DND-41 (cell line): ENCODE measurements at regions not wholly inside any gene's neighbourhood (a gene's known extent, or its start where the extent isn't known, plus 50 kb on each side); places are given as distances from the start of the nearest gene placed in this dataset.

Experiments
- ATAC-seq: fragments of 200-7000 bp; cut with Tn5 transposase; 3 replicates; pipeline ENCODE4 v1.9.1; 2021; ENCODE audit warnings: low read depth; ENCODE audit not compliant: insufficient read depth
- DNase-seq: peaks from one replicate; pipeline ENCODE4 v3.0.0-alpha.2; 2020
- H2AFZ ChIP-seq: 2 replicates; pipeline ENCODE4 v1.6.0; 2012; ENCODE audit warnings: low read depth, low read length
- H3K27ac ChIP-seq: 2 replicates; pipeline ENCODE4 v1.5.1; 2012; ENCODE audit warnings: low read length, inconsistent platforms
- H3K27me3 ChIP-seq: fragments of 200-600 bp; sonication (generic); 2 replicates; pipeline ENCODE4 v1.6.0; 2012; ENCODE audit warnings: low read length, mild to moderate bottlenecking, inconsistent platforms; ENCODE audit not compliant: insufficient read depth, poor library complexity
- H3K36me3 ChIP-seq: 2 replicates; pipeline ENCODE4 v1.5.1; 2012; ENCODE audit warnings: low read length, inconsistent platforms; ENCODE audit not compliant: insufficient read depth
- H3K4me1 ChIP-seq: 2 replicates; pipeline ENCODE4 v1.5.1; 2012; ENCODE audit warnings: mild to moderate bottlenecking, low read length; ENCODE audit not compliant: insufficient read depth
- H3K4me2 ChIP-seq: 2 replicates; pipeline ENCODE4 v1.6.0; 2012; ENCODE audit warnings: mild to moderate bottlenecking, moderate library complexity, low read length, inconsistent platforms; ENCODE audit not compliant: insufficient read depth
- H3K4me3 ChIP-seq, 2 experiments: fragments of 200-600 bp in 1 of 2; shearing (Covaris generic) in 1 of 2; 2 replicates each; pipeline ENCODE4 v1.5.1; 2012 to 2016; ENCODE audit warnings: inconsistent platforms in 2 of 2, low read length in 2 of 2, mild to moderate bottlenecking in 2 of 2, low read depth in 1 of 2, moderate library complexity in 1 of 2
- H3K79me2 ChIP-seq: 2 replicates; pipeline ENCODE4 v1.6.0; 2012; ENCODE audit warnings: low read length, inconsistent platforms; ENCODE audit not compliant: insufficient read depth
- H3K9ac ChIP-seq: 2 replicates; pipeline ENCODE4 v1.6.0; 2012; ENCODE audit warnings: low read depth, mild to moderate bottlenecking, inconsistent platforms, low read length, moderate library complexity
- H3K9me3 ChIP-seq: 2 replicates; pipeline ENCODE4 v1.5.1; 2012; ENCODE audit warnings: low read length, moderate library complexity, mild to moderate bottlenecking, inconsistent platforms; ENCODE audit not compliant: insufficient read depth, severe bottlenecking
- H4K20me1 ChIP-seq: 2 replicates; pipeline ENCODE4 v1.6.0; 2012; ENCODE audit warnings: low read length; ENCODE audit not compliant: insufficient read depth
- CTCF ChIP-seq: IDR thresholded peaks from 2 replicates; pipeline ENCODE4 v1.5.1; 2012; ENCODE audit warnings: borderline replicate concordance, low read length, moderate library complexity, mild to moderate bottlenecking; ENCODE audit not compliant: poor library complexity, severe bottlenecking; ENCODE audit errors: extremely low read depth
- EZH2 ChIP-seq: IDR thresholded peaks from 3 replicates; pipeline ENCODE4 v1.6.1; 2012; ENCODE audit warnings: borderline replicate concordance, low read depth, mild to moderate bottlenecking, moderate library complexity, low read length, inconsistent platforms; ENCODE audit not compliant: severe bottlenecking

DNA sequence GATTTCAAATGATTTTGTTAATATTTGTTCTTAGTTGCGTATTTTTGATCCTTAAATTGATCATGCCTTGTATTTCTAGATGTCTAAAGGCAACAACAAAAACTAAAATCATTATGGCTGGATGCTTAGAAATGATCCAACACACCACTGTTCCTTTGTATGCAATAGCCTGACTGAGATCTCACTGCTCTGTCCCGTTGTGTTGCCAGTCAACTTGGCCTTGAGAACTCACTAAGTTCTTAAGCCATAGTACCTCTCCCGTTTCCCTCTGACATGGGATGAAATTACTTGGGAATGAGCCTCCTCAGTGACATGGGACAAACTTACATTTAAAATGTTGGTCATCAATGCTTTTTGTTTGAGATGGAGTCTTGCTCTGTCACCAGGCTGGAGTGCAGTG, 222.0 kb upstream of the HS6ST1 start:
- H3K27ac ChIP-seq: no peak overlapping the region
- no peak overlapping the region for H2AFZ ChIP-seq
- H3K36me3 ChIP-seq: no peaks in the 10 kb centered on the region
- H3K9me3 ChIP-seq: no peaks in the 10 kb centered on the region
- no peak overlapping the region for H3K9ac ChIP-seq
- H3K79me2 ChIP-seq: no peaks in the 10 kb centered on the region
- H3K4me2 ChIP-seq: no peak overlapping the region
- ATAC-seq (no peak), DNase-seq (no peak)
- H3K4me1 ChIP-seq: peaks cover 17% of the 10 kb centered on the region
- no peaks in the 10 kb centered on the region for H3K27me3 ChIP-seq
- no peak overlapping the region for H3K4me3 ChIP-seq
- H4K20me1 ChIP-seq: no peaks in the 10 kb centered on the region
- TF ChIP-seq EZH2 (no peak), CTCF (no peak)

DNA sequence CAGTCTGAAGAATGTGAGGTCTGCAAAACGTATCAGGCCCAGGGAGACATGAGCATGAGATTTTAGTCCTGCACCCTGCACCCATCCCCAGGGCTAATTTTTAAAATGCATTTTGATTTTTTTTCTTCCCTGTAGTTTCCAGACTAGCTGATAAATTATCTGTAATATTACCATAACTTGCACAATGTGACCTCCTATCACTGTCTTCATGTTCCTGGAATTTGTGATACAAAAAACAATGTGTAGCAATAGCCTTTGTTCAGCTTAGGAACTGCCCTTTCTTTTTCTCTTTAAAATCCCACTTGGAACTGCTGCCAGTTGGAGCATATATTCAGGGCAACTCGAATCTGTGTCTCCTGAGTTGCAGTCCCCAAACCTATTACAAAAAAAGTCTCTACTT, 222.8 kb upstream of the HS6ST1 start:
- H3K27ac ChIP-seq: no peak overlapping the region
- no peak overlapping the region for H2AFZ ChIP-seq
- H3K4me1 ChIP-seq: peaks cover 17% of the 10 kb centered on the region
- TF ChIP-seq CTCF (no peak), EZH2 (no peak)
- H3K9me3 ChIP-seq: no peaks in the 10 kb centered on the region
- no peak for DNase-seq
- H3K9ac ChIP-seq: no peak overlapping the region
- H3K27me3 ChIP-seq: no peaks in the 10 kb centered on the region
- H4K20me1 ChIP-seq: no peaks in the 10 kb centered on the region
- no peaks in the 10 kb centered on the region for H3K79me2 ChIP-seq
- H3K36me3 ChIP-seq: no peaks in the 10 kb centered on the region
- no peak overlapping the region for H3K4me2 ChIP-seq
- no peak overlapping the region for H3K4me3 ChIP-seq
- no peak for ATAC-seq

GRCh38 chr2:128543036-128543435, 224.4 kb upstream of the HS6ST1 start:
- H3K4me2 ChIP-seq: no peak overlapping the region
- no peaks in the 10 kb centered on the region for H3K79me2 ChIP-seq
- H3K36me3 ChIP-seq: no peaks in the 10 kb centered on the region
- no peak overlapping the region for H3K27ac ChIP-seq
- TF ChIP-seq CTCF (no peak), EZH2 (no peak)
- H3K27me3 ChIP-seq: no peaks in the 10 kb centered on the region
- DNase-seq (no peak), ATAC-seq (no peak)
- H3K9ac ChIP-seq: no peak overlapping the region
- no peak overlapping the region for H3K4me3 ChIP-seq
- peaks cover 4% of the 10 kb centered on the region; the same call in 1 of the 2 replicates for H3K4me1 ChIP-seq
- H2AFZ ChIP-seq: no peak overlapping the region
- no peaks in the 10 kb centered on the region for H4K20me1 ChIP-seq
- no peaks in the 10 kb centered on the region for H3K9me3 ChIP-seq

DNA sequence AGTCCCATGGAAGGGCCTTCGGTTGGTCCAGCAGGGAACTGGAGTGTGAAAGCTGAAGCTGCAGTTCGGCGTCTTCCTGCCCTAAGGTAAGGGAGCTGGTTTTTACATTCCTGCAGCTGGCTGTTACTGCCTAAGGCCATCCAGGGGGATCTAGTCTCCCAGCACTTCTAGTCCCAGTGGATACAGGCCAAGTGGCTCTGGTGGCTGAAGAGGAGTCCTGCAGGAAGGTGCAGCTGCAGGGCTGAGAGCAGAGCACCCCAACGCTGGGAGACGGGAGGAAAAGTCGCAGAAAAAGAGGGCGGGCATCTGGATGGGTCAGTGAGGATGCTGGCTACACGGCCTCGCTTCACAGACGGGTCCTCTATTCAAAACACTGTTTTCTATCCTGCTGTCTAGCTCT, 225.0 kb upstream of the HS6ST1 start:
- Histone ChIP-seq H2AFZ (no peak overlapping the region), H3K9ac (no peak overlapping the region), H3K36me3 (no peaks in the 10 kb centered on the region), H4K20me1 (no peaks in the 10 kb centered on the region), H3K4me3 (no peak overlapping the region), H3K4me1 (no peaks in the 10 kb centered on the region), H3K27ac (no peak overlapping the region), H3K9me3 (no peaks in the 10 kb centered on the region), H3K79me2 (no peaks in the 10 kb centered on the region), H3K27me3 (no peaks in the 10 kb centered on the region), H3K4me2 (no peak overlapping the region)
- DNase-seq (no peak), ATAC-seq (no peak)
- TF ChIP-seq EZH2 (no peak), CTCF (no peak)
